NCI-H128 (cell line): ENCODE measurements at regions not wholly inside any gene's neighbourhood (a gene's known extent, or its start where the extent isn't known, plus 50 kb on each side); places are given as distances from the start of the nearest gene placed in this dataset.

Experiments
- DNase-seq: peaks from one replicate; lab custom pipeline; 2025; ENCODE audit not compliant: unreplicated experiment; lab: John Stamatoyannopoulos, UW

DNA sequence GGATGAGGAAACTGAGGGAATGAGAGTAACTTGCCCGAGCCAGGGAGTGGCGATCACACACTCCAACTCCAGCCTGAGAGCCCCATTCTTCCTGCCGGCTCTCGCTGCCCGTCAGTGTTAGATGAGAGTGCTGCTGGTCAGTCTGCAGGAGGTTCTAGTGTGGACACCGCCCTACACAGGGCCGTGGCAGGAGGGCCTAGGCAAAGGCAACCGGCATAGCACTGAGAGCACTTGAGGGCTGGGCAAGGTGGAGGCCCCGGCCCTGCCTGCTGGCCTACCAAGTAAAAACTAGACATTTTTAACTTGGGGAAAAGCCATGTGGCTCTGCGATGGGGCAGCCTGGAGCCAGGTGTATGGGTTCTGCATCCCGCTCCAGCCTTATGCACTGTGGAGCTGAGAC is 354.8 kb downstream of the SEC14L1 start:
- DNase-seq, result no peak

DNA sequence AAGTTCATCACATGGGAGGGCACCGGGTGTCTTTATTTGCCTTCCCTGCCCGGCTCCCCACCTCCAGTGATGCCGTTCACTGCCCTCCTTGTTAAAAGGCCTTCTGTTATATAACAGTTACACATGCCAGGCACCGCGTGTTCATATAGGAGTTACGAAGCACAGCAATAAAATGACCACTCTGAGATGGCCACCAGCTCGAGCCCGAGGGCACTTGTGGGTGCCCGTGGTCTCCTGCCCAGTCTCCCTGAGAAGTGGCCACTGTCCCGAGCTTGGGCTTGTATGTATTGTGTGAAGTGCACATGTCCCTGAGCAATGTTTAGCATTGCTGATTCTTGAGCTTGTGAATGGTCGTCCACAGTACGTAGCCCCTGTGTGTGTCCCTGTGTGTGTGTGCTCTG is 355.6 kb downstream of the SEC14L1 start:
- no peak for DNase-seq

DNA sequence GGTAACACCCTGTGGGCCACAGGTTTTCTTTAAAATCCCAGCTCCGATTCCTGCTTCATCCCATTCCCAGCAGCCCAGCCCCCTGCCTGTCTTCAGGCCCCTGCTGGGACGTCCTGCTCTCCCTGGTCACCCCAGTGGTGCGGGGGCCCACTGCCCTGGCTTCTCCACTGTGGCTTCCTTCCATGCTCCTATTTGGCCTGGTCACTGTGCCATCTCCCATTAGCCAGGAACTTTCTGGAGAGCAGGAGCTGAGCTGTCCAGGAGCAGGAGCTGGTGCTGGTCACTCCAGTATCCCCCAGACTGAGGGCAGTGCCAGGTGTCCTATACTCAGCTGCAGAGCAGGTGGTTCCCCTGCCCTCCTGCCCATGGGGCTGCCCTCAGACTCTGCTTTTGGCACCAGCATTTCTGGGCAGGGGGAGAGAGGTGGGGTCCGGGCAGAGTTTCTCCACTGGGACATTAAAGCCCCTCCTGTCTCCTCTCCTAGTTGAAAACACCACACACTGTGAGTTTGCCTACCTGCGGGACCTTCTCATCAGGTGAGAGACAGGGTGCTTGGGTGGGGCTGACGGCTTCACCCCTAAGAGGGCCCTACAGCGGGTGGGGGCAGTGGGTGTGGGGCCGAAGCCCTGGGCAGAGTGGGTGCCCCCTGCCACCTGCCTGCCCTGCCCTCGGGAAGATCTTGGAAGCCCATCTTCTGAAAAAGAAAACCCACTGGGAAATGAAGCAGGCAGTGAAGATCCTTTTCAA is 356.2 kb downstream of the SEC14L1 start:
- no peak for DNase-seq

DNA sequence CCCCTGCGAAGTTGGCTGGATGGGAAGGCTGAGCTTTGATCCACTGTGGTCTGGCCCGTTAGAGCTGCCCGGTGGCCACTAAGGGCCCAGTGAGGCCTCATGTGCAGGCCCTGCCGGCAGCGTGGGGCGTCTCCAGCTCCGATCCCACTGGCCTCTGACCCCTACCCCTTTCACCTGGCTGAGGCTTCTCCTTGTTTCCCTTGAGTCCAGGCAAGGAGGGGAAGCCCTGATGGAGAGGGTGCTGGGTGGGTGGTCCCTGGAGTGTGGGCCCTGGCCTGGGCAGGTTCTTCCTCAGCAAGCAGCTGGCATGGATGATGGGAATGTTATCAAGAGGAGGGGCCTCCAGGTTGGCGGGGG is 356.8 kb downstream of the SEC14L1 start:
- no peak for DNase-seq

DNA sequence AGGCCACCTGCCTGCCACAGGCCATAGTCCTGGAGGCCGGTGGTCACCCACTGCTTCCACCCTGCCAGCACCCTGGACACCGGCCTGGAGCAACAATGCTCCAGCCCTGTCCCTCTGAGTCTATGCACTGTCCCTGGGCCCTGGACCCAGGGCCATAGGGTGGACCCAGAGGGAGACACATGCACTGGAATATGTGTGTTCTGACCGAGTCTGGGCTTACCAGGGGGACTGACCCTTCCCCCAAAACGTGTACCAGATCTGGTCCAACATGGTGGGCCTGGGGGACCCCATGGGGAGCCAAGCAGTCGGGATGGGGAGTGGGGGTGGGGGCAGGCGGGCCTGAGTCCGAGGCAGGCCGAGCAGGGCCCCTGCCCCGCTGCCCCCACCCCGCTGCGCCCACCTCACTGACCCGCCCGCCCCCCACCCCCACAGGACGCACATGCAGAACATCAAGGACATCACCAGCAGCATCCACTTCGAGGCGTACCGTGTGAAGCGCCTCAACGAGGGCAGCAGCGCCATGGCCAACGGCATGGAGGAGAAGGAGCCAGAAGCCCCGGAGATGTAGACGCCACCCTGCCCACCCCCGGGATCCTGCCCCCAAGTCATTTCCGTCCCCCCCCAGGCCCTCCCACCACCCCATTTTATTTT is 357.4 kb downstream of the SEC14L1 start:
- DNase-seq, result no peak

DNA sequence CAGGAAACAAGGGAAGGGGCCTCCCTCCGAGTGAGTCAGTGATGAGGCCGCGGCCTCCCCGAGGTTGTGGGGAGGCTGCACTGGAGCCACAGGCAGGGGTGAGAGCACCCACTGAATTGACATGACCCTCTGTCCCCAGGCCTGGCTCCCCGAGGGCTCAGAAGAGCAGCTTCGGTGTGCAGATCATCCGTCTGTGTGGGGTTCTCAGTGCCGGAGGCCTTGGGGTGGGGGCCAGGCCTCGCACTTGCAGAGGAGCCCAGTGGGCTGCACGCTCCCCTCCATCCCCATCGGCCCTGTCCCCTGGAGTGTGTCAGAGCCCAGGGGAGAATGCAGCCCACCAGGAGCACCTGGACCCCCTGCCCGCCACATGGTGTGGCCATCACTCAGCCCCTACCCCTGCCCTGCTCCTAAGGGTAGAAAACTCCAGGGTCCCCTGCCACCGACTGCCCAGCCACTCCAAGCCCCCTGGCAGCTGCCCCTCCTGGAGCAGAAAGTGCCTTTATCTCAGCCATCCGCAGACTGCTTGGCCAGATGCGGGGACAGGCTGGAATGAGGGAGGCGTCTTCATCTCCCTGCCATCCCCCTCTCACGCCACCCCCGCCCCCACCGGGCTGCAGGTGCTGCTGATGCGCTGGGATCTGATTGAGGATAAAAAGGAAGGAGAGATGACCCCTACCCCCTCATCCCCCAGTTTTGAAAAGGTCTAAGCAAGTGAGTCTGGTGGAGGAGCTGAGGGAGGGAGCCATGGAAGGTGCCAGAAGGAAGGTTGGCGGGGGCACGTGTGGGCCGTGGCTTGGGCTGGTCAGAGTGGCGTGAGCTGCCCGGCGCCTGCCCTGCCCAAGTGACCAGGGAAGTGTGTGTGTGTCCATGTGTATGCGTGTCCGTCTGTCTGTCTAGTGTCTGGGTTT is 358.3 kb downstream of the SEC14L1 start:
- DNase-seq, result no peak

DNA sequence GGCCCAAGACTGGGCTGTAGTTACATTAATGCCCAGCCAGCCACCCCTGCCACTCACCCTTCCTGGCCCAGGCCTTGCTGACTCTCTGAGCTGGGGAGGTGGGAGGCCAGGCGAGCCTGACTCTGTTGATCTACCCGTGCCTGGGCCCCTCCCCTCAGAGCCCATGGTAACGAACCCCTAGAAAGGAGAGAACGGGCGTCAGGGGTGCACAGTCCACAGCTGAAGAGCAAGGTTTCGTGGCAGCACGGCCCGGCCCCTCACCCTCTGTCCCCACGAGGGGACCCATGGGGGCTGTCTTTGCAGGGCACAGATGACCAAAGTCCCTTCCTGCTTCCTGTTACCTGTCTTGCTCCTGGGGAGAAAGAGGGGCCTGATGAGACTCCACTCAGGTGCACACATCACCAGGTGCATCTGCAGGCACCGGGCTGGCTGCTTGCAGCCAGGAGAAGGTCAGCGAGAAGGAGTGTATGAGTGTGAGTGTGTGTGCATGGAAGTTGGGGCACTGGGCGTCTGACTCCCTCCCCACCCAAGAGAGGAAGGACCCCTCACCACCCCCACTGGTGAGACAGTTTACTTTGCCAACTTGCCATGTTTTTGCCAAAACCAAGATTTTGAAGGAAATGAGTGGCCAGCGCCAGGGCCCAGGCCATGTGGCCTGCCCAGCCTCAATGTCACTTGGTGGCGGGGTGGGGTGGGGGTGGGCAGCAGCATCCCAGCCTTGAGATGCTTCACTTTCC is 359.1 kb downstream of the SEC14L1 start:
- DNase-seq, result no peak

DNA sequence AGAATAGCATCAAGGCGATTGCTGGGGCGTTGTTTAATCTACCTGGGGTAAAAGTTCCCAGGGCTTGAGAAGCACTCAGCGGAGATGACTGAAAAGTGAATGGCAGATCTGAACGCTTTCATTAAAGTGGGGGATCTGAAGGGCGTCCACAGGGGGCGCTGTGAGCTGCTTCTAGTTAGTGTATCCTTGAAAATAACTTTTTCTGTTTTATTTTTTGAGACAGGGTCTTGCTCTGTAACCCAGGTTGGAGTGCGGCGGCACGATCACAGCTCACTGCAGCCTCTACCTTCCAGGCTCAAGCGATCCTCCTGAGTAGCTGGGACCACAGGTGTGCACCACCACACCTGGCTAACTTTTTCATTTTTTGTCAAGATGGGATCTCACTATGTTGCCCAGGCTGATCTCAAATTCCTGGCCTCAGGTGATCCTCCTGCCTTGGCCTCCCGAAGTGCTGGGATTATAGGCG is 360.4 kb downstream of the SEC14L1 start:
- no peak for DNase-seq

DNA sequence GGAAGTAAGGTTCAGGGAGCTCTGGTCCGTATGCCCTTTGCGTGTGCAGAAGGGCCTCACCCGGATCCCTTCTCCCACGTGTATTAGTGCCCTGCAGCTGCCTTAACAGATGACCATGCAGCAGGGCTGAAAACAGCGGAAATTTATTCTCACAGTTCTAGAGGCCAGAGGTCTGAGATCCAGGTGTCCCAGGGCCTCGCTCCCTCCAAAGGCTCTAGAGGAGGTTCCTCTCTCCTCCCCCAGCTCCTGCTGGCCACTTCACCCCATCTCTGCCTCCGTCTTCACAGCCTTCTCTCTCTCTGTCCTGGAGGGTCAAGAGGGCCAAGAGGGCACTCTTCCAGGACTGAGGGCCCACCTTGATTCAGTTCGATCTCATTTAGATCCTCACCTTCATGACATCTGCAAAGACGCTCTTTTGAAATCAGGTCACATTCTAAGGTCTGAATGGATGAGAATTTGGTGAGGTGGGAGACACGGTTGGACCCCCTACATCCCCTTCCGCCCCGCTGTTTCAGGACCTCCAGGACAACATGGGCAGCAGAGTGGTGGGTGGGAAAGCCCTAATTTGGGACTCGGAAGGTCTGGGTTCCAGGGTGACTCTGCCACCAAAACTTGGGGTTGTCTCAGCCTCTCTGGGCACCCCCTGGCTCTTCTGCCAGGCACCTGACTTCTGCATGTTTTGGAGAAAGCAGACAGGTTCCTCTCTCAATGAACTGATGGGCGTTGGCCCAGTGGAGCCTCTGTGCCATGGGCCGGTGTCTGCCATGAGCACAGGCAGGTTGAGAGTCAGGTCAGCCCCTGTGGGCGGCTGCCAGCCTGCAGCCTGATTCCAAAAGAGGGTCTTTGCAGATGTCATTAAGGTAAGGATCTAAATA is 361.2 kb downstream of the SEC14L1 start:
- no peak for DNase-seq

DNA sequence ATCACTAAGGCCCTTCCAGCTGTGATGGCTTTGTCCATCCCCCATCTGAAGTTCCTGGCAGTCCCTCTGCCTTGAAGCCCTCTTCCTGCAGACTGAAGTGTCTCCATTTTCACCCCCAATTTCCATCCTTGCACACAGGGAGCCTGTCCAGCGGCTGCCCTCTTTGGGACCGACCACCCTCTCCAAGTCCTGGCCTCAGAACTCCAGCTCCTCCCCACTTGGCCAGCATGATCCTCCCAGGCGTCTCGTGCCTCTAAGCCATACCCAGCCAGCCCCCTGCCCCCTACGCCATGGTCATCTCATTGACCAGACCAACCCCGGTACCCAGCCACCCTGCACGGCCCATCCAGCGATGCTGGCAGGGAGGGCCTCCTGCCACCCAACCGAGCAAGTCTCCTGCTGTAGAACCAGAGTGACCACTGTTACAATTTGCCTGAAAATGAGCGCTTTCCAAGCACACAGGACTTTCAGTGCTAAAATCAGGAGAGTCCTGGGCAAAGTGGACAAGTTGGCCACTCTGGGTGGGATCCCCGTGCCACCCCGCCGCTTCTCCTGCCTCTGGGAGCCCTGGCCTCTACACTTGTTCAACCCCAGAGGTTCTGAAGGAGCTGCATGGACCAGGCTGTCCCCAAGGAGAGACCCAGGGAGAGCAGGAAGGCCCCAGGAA is 362.0 kb downstream of the SEC14L1 start:
- no peak for DNase-seq

DNA sequence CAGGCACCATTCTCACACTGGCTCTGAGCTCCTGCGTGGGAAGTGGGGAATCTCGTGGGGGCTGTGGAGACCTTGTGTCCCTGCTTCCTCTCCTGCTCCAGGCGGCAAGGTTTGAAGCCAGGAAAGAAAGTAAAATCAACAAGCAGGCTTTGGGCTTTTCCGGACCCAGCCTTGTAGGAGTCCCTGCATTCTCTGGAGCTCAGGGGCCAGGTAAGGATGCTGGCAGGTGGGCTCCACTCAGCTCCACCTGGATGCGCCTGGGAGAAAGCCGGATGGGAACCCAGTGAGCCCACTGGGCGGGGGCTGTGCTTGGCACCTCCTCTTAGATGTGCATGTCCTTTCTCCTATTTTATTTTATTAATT is 362.5 kb downstream of the SEC14L1 start:
- no peak for DNase-seq

DNA sequence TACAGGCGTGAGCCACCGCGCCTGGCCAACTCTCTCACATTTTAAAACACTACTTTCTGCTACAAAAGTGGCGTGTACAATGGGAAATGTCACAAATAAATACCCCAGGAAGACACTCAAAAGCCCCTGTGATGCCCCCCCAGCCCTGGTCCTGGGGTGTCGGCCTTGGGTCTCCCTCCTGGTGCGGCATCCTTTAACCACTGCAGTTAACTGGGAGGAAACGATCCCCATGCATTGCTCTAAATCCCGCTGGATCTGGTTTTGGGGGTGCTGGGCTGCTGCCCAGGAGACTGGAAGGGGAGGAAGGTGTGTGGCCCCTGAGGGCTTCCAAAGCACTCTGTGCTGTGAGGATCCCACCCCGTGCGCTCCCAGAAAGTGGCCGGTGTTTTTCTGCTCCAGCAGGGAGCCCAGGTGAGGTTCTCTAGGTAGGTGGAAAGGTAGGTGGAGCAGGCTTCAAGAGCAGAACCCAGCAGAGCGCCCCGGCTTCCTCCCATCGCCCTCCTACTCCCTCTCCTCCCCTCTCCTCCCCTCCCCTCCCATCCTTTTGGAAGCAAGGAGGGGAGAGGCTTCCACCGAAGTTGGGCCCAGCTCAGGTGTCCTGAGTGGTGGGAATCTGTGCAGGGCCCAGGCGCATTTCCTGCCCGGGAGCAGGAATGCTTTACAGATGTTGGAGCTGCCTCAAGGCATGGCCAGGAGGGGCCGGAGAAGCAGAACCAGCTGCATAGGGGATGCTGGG is 363.3 kb downstream of the SEC14L1 start:
- no peak for DNase-seq

DNA sequence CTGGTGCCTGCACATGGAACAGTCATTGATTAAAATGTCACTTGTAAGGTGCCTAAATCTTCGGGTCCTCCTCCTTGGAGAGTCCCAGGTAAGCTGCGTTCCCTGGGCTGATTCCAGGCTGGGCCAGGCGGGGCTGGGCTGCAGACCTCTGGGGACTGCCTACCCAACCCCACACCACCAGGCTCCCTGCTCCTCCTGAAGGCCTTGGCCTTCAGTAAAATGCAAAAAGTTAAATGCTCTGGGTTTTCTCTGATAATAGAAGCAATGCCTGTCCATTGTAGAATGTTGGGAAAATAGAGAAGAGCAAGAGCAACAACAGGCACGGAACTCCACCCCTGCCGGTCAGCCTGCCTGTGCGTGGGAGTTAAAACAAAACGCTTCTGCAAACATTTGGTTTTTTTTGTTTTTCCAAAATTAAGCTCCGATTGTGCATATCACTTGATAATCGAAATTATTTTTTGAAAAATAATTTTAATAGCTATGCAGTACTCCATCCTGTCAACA is 363.9 kb downstream of the SEC14L1 start:
- DNase-seq, result no peak

DNA sequence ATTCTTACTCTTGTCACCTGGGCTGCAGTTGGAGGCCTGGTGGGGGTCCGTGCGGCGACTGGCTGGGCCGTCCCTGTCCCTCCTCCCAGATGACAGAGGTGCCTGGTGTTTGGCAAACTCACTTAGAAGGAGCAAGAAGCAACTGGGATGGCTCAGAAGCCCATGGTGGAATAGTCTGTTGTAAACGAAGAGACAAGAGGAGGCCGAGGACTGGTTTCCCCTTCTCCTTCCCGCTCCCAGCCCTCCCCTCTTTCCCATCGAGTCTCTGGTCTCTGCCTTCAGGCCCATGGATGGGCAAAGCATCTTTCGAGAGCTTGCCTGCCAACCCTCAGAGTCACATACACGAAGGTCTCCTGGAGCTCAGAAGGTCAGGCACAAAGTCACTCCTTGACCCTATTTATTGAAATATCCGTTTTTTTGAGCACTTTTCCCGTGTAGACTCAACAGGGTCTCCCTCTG is 364.4 kb downstream of the SEC14L1 start:
- no peak for DNase-seq

DNA sequence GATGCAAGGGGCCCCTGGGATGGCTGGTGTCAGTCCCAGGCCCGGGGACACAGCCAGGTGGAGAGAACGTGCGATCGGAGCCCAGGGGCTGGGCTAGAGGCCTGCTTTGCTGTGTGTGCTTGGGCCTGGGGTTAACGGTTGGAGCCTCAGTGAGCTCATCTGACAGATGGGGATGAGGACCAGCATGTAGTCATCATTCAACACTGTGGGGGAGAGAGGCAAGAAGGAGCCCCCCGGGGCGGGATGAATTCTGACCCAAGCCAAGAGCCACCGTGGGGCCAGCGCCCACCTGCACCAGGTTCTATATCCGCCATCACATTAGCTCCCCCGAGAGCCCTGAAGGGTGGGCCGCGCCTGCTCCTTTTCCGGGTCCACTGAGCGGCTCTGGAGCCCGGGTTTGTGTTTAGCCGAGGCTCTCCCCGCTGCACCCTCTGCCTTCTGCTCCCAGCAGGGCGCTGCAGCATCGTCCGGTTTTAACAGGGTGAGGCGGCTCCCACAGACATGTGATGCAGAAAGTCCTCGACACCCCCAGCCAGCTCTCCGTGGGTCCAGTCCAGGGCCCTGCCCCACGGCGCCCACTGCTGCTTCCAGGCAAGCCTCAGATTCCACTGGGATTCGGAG is 365.7 kb downstream of the SEC14L1 start:
- no peak for DNase-seq

DNA sequence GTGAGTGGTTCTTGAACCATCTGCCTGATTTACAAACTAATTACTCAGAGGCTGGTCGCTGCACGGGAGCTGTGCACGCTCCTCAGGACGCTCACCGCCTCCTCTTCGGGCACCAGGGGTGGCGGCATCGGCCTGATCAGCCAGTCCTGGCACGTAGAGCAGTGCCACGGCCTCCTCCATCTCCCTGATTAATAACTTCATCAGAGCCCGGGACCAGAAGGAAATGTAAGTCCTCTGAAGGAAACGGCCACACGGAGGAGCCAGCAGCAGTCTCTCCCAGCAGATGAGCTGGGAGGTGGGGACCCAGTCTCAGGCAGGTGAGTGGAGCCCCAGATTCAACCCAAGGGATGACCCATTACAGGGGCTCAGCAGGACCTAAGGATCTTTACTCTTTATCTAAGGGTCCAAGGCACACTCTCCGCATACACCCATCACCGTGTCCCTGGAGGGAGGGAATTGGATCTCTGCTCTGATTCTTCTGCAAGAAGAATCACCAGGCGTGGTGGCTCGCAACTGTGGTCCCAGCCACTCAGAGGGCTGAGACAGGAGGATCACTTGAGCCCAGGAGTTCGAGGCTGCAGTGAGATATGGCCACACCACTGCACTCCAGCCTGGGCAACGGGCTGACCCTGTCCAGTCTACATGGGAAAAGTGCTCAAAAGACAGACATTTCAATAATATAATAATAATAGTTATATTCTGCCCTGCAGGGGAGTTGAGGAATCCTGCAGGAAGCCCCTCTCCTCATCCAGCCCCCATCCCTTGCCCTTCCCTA is 366.5 kb downstream of the SEC14L1 start:
- no peak for DNase-seq

DNA sequence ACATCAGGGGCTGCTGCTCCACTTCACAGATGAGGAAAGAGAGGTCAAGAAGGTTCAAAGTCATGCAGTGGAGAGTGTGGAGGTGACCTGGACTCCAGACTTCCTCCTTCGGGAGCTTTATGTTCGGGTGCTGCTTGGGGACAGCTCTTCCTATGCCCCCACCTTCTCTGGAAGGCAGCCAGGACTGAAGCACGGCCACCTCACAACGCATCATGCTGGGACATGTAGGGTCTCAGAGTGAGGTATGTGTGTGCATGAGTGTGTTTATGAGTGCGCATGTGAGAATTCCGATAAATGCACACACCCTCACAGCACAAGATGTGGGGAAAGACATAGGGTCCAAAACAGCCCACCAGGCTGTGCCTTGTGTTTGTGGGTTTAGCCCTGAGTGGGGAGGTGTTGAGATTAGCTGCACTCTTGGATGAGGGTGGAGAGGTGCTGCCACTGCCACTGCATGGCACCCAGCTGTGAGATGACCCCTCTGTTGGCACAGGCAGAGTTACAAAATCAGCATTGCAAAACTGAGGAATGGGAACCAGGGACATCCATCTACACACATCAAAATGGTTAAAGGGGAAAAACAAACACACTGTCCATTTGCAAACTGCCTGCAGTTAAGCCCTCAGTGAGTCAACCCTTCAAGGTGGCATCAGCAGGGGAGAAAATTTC is 367.4 kb downstream of the SEC14L1 start:
- DNase-seq, result no peak
